Ascending aorta (tissue), 2 donors: ENCODE measurements at regions not wholly inside any gene's neighbourhood (a gene's known extent, or its start where the extent isn't known, plus 50 kb on each side); places are given as distances from the start of the nearest gene placed in this dataset.

ENCODE experiments used
- DNase-seq, 2 donors: peaks; one replicate each; pipeline ENCODE4 v3.0.0-alpha.2; 2019; ENCODE audit warnings: low spot score in 2 of 2
- H3K27ac ChIP-seq, 2 donors: fragments of 200-600 bp; sonication (generic); one replicate each; pipeline ENCODE4 v1.5.1; 2016 to 2017; ENCODE audit warnings: mild to moderate bottlenecking in 1 of 2
- H3K27me3 ChIP-seq: fragments of 200-600 bp; sonication (generic); one replicate; pipeline ENCODE4 v1.5.1; 2017
- H3K36me3 ChIP-seq, 2 donors: fragments of 200-600 bp; sonication (generic); one replicate each; pipeline ENCODE4 v1.5.1; 2016
- H3K4me1 ChIP-seq, 2 donors: fragments of 200-600 bp; sonication (generic); one replicate each; pipeline ENCODE4 v1.5.1; 2016 to 2017; ENCODE audit warnings: mild to moderate bottlenecking in 1 of 2
- H3K4me3 ChIP-seq, 2 donors: fragments of 200-600 bp; sonication (generic); one replicate each; pipeline ENCODE4 v1.5.1; 2016 to 2017; ENCODE audit warnings: mild to moderate bottlenecking in 1 of 2
- H3K9me3 ChIP-seq, 2 donors: fragments of 200-600 bp; sonication (generic); one replicate each; pipeline ENCODE4 v1.5.1; 2016
- intact Hi-C: fragments of 100-400 bp; cut with DNase I; formaldehyde crosslinking; loops from one replicate; pipeline ENCODE4 v1.15.1; 2023
- TF ChIP-seq, protein P1 (sequence below), 3 experiments: fragments of 200-600 bp in 2 of 3; fragments of 450-650 bp in 1 of 3; sonication (generic) in 2 of 3; IDR thresholded peaks; one replicate each; pipeline ENCODE4 v1.5.1; 2016 to 2019; ENCODE audit warnings: antibody characterized with exemption in 3 of 3, mild to moderate bottlenecking in 1 of 3, moderate library complexity in 1 of 3

DNA sequence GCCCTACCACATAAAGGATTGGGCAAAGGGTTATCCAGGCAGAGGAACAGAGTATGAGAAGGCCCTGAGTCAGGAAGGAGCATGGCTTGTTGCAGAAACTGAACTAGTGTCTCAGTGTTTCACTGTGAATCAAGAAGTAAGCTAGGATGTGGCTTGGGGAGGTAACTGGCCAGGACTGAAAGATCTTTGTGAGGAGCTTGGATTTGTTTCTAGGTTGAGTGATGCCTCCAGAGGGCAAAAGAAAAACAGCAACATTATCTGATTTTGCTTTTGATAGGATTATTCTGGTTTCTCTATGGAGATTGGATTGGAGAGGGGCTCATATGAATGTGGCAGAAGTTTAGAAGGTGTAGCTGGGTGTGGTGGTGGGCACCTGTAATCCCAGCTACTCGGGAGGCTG lies 137.9 kb upstream of the HDAC9 start:
- Histone ChIP-seq H3K36me3 (no peaks in the 10 kb centered on the region), H3K27me3 (no peaks in the 10 kb centered on the region), H3K4me3 (no peak overlapping the region), H3K4me1 (peaks cover 0 to 11% of the 10 kb centered on the region in 2 donors), H3K9me3 (no peaks in the 10 kb centered on the region), H3K27ac (no peak overlapping the region)
- TF ChIP-seq, protein P1, sequence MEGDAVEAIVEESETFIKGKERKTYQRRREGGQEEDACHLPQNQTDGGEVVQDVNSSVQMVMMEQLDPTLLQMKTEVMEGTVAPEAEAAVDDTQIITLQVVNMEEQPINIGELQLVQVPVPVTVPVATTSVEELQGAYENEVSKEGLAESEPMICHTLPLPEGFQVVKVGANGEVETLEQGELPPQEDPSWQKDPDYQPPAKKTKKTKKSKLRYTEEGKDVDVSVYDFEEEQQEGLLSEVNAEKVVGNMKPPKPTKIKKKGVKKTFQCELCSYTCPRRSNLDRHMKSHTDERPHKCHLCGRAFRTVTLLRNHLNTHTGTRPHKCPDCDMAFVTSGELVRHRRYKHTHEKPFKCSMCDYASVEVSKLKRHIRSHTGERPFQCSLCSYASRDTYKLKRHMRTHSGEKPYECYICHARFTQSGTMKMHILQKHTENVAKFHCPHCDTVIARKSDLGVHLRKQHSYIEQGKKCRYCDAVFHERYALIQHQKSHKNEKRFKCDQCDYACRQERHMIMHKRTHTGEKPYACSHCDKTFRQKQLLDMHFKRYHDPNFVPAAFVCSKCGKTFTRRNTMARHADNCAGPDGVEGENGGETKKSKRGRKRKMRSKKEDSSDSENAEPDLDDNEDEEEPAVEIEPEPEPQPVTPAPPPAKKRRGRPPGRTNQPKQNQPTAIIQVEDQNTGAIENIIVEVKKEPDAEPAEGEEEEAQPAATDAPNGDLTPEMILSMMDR (IDR thresholded peaks at IDR 0.05) = no peak
- intact Hi-C loops = loop anchor here (2.0 to 10.0 kb wide), 5 partner anchors 35 to 1307 kb away; partner anchors contain the start of genes HDAC9 and TWIST1
- no peak for DNase-seq

DNA sequence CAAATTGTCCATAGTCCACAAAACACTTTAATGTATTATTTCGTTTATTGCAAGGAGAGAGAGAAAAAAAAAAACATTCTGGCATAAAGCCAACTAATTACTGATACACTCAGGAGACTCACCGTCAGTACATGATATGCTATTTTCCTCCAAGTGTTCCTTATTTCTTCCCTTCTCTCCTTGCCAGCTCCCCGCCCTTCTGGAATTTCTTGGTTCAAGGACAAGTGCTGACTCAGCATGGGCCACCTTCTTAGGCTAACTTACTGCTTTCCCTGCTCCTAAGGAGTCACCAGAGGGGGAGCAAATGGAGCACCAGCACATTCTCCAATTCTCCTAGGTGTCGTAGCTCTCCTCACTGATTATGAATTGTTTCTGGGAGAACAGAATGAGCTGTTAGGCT lies 133.8 kb upstream of the HDAC9 start:
- DNase-seq = no peak
- intact Hi-C loops = no loop called here

DNA sequence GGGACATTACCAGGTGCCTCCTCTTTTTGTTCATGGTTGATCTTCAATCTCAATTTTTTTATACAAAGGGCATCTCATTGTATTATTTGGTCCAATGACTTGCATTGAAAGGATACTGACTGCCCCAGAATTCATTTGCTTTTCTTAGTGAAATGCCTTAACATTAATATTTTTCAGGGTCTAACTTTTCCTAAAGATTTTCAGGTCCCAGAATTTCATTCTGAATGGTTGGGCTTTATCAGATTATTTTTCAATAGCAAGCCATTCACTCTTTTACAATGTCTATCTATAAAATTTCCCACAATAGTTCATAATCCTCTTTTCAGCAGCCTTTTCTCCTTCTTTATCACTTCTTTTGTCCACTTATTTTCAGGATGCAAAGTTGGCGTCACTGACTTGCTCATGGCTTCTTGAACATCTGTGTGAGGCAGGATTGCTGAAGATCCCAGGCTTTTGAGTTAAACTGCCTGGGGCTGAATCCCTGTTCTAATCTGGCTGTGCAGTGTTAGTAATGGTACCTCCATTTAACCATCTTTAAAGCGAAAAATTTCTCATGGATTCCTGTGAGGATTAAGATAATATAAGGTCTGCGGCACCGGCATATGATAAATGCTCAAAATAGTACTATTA lies 131.7 kb upstream of the HDAC9 start:
- no peaks in the 10 kb centered on the region for H3K9me3 ChIP-seq
- no peak for DNase-seq

More for the DNA sequence above, 133.8 kb upstream of the HDAC9 start:
- Histone ChIP-seq H3K4me3 (no peak overlapping the region), H3K4me1 (no peaks in the 10 kb centered on the region), H3K36me3 (no peaks in the 10 kb centered on the region), H3K27ac (no peak overlapping the region), H3K9me3 (no peaks in the 10 kb centered on the region), H3K27me3 (no peaks in the 10 kb centered on the region)
- TF ChIP-seq, protein P1 (IDR thresholded peaks at IDR 0.05) = no peak

DNA sequence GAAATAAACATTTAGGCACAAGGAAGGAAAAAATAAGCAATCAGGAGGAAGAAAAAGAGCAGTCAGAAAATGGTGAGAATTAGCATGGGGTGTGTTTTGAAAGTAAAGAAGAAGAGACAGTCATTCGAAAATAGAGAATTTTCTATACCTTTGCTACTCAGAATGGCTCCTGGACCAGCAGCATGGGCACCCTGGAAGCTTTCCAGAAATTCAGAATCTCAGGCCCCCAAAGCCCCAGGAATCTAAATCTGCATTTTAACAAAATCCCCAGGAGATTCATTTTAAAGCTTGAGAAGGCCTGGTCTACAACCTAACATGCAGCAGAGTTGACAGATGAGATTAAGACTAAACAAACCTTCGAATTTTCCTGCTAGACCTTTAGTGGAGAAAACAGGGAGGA lies 131.2 kb upstream of the HDAC9 start:
- intact Hi-C loops = no loop called here
- H3K27me3 ChIP-seq = no peaks in the 10 kb centered on the region
- H3K27ac ChIP-seq = no peak overlapping the region
- no peaks in the 10 kb centered on the region for H3K36me3 ChIP-seq
- no peaks in the 10 kb centered on the region for H3K4me1 ChIP-seq
- DNase-seq = no peak
- H3K9me3 ChIP-seq = no peaks in the 10 kb centered on the region
- no peak overlapping the region for H3K4me3 ChIP-seq
- TF ChIP-seq, protein P1 (IDR thresholded peaks at IDR 0.05) = no peak

More for the DNA sequence above, 131.7 kb upstream of the HDAC9 start:
- H3K27me3 ChIP-seq = no peaks in the 10 kb centered on the region
- intact Hi-C loops = no loop called here
- no peaks in the 10 kb centered on the region for H3K4me1 ChIP-seq
- H3K36me3 ChIP-seq = no peaks in the 10 kb centered on the region
- no peak overlapping the region for H3K27ac ChIP-seq
- no peak overlapping the region for H3K4me3 ChIP-seq
- TF ChIP-seq, protein P1 (IDR thresholded peaks at IDR 0.05) = no peak

DNA sequence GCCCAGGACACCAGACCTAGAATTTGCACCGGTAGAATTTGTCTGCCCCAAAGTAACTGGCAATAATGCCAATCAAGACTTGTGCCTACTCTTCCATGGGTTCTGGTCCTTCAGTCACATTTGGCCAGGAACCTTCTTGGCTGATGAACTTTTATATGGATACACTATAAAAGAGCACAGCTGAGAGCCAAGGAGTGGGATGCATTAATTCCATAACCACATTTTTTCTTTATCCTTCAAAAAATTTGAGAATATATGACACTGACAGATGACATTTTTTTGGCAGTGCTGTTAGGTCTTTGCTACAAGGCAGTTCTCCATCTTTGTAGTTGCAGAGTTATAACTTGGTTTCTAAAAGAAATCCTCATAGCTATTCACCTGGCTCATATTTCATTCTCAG lies 129.2 kb upstream of the HDAC9 start:
- H3K4me1 ChIP-seq = no peaks in the 10 kb centered on the region
- H3K9me3 ChIP-seq = no peaks in the 10 kb centered on the region
- intact Hi-C loops = loop anchor here (5.0 kb wide), 1 partner anchor 41 kb away; no protein-coding TSS in a partner anchor

More for the DNA sequence above, 129.2 kb upstream of the HDAC9 start:
- H3K36me3 ChIP-seq = no peaks in the 10 kb centered on the region
- H3K4me3 ChIP-seq = no peak overlapping the region
- no peaks in the 10 kb centered on the region for H3K27me3 ChIP-seq
- TF ChIP-seq, protein P1 (IDR thresholded peaks at IDR 0.05) = no peak
- DNase-seq = no peak
- H3K27ac ChIP-seq = no peak overlapping the region
